Stomach smooth muscle (tissue), 2 donors: ENCODE measurements at regions not wholly inside any gene's neighbourhood (a gene's known extent, or its start where the extent isn't known, plus 50 kb on each side); places are given as distances from the start of the nearest gene placed in this dataset.

ENCODE experiments used
- H3K27ac ChIP-seq: one replicate; pipeline ENCODE4 v1.7.0; 2013; ENCODE audit warnings: mild to moderate bottlenecking, low read length, inconsistent platforms
- H3K27me3 ChIP-seq, 2 donors: one replicate each; pipeline ENCODE4 v1.7.0; 2013; ENCODE audit warnings: low read length in 2 of 2; ENCODE audit not compliant: insufficient read depth in 2 of 2, control insufficient read depth in 1 of 2
- H3K36me3 ChIP-seq, 2 donors: one replicate each; pipeline ENCODE4 v1.7.0; 2013; ENCODE audit warnings: low read length in 2 of 2; ENCODE audit not compliant: control insufficient read depth in 2 of 2, insufficient read depth in 2 of 2
- H3K4me1 ChIP-seq: one replicate; pipeline ENCODE4 v1.7.0; 2013; ENCODE audit warnings: low read length; ENCODE audit not compliant: control insufficient read depth, insufficient read depth
- H3K4me3 ChIP-seq, 2 donors: one replicate each; pipeline ENCODE4 v1.7.0; 2013; ENCODE audit warnings: low read length in 2 of 2
- H3K9ac ChIP-seq, 2 donors: one replicate each; pipeline ENCODE4 v1.7.0; 2013; ENCODE audit warnings: low read length in 2 of 2, mild to moderate bottlenecking in 1 of 2
- H3K9me3 ChIP-seq, 2 donors: one replicate each; pipeline ENCODE4 v1.7.0; 2013; ENCODE audit warnings: low read length in 2 of 2; ENCODE audit not compliant: control insufficient read depth in 2 of 2
- donor health status: healthy.
- donor health status: Pancreatic carcinoma.

DNA sequence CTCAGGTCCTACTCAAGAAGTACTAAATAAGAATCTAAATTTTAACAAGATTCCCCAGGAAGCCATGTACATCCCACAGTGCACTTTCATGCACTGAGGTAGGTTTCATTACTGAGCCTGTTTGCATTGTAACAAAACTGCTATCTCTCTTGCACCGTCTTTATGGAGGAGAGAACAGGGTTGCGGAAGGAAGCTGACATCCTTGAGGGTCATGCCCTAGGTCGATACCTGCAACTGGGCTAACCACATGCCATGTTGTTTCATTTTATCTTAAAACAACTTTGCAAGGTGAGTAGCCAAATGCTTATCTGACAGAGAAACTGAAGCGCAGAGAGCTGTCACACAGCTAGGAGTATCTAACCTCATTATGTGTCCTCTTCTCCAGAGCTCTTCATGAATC, 656.3 kb upstream of the TENM4 start:
- H3K27me3 ChIP-seq: no peaks in the 10 kb centered on the region
- H3K27ac ChIP-seq: no peak overlapping the region
- no peaks in the 10 kb centered on the region for H3K4me1 ChIP-seq
- H3K9me3 ChIP-seq: no peaks in the 10 kb centered on the region
- no peak overlapping the region for H3K9ac ChIP-seq
- no peak overlapping the region for H3K4me3 ChIP-seq
- no peaks in the 10 kb centered on the region for H3K36me3 ChIP-seq

DNA sequence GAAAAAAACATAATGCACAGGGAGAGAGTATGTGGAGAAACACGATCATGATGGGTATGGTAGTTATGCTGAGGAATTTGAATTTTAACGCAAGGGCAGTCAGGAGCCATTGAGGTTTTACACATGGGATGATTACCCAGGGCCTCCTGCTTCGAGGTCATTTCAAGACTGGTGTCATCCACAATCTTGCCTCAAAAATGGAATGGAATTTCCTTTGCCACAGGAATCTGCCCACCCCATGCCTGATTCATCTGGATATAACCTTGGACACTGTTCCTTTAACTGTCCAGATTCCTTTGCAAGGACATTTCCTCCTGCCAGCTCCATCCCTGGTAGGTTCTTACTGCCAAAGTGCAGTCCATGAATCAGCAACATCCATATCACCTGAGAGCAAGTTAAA, 655.9 kb upstream of the TENM4 start:
- Histone ChIP-seq H3K4me3 (no peak overlapping the region), H3K4me1 (no peaks in the 10 kb centered on the region), H3K9me3 (no peaks in the 10 kb centered on the region), H3K27me3 (no peaks in the 10 kb centered on the region), H3K9ac (no peak overlapping the region), H3K27ac (no peak overlapping the region), H3K36me3 (no peaks in the 10 kb centered on the region)

DNA sequence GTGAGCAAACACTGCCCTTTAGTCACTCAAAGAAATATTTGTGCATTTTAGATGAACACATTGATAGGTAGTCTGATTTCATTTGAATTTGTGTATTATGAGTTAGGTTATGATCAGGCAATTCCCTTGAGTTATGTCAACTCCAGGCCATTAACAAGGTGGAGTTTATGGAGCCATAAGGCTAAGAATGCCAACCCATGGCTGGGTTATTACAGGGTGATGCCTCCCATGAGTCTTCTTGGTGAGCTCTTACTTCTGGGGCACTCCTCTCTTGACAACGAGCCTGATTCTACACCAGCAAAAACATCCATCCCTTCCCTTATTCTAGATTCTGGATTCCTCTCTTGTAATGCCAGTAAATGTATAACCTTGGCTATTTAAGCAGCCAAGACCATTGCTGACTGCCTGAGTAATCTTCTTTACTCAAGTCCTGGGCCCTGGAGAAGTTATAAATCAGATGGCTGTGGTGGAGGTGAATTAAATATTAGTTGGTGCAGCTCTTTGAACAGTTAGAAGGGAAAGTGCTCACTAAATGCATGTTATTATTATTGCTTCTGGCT, 645.7 kb upstream of the TENM4 start:
- Histone ChIP-seq H3K27me3 (no peaks in the 10 kb centered on the region), H3K9ac (no peak overlapping the region), H3K4me1 (no peaks in the 10 kb centered on the region), H3K27ac (no peak overlapping the region), H3K9me3 (peaks cover 0 to 2% of the 10 kb centered on the region in 2 donors), H3K4me3 (no peak overlapping the region), H3K36me3 (no peaks in the 10 kb centered on the region)

DNA sequence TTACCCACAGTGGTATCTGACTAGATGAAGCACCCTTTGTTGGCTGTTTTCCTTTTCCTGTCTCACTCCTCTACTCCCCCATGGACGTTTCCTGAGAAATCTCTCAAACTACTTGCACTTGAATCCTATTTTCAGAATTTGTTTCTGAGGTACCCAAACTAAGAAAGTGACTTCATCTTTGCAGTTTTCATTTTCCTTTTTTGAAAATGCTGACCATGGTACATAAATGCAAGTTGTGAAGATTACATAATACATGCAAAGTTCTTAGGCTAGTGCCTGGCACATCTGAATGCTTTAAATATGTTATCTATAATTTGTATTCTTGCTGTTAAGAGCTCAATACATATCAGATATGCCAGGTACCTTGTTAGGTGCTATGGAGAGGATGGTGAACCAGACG, 644.7 kb upstream of the TENM4 start:
- Histone ChIP-seq H3K9me3 (peaks cover 0 to 2% of the 10 kb centered on the region in 2 donors), H3K4me1 (no peaks in the 10 kb centered on the region), H3K9ac (no peak overlapping the region), H3K27me3 (no peaks in the 10 kb centered on the region), H3K4me3 (no peak overlapping the region), H3K36me3 (no peaks in the 10 kb centered on the region), H3K27ac (no peak overlapping the region)

DNA sequence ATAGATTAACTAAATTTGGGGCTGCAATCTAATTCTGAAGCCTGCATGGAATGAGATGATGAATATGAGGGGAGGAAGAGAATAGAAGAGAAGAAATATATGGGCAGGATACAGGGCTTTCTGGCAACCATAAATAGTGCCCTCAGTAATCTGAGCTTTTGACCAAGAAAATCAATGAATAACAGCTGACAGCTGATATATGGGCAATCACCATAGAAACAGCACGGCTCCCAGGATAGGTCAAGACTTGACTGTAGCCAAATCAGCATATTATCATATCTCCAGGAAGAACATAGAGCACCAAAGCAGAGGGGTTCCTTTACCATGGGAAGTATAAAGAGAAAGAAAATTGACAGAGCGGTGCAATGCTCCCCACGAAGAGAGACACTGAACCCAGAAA, 643.8 kb upstream of the TENM4 start:
- no peaks in the 10 kb centered on the region for H3K4me1 ChIP-seq
- H3K4me3 ChIP-seq: no peak overlapping the region
- H3K27ac ChIP-seq: no peak overlapping the region
- H3K27me3 ChIP-seq: no peaks in the 10 kb centered on the region
- no peak overlapping the region for H3K9ac ChIP-seq
- H3K36me3 ChIP-seq: no peaks in the 10 kb centered on the region
- H3K9me3 ChIP-seq: peaks cover 0 to 2% of the 10 kb centered on the region in 2 donors

DNA sequence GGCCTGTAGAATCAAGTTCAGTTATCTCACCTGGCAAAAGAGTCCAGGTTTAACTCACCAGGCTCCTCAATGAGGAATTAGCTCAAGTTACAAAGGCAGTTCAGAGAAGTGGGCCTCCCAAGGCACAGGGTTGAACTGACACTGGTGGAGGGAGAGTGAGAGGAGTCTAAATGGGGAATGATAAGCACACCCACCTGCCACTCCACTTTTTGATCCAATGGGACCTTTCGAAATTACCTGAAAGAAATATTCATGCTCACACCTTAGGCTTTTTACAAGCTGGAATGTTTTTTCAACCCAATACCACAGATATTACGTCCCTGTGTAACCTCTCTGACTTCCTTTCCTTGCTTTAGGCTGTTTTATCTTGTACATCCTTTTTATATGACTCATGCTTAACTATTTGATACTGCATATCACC, 642.7 kb upstream of the TENM4 start:
- no peaks in the 10 kb centered on the region for H3K27me3 ChIP-seq

DNA sequence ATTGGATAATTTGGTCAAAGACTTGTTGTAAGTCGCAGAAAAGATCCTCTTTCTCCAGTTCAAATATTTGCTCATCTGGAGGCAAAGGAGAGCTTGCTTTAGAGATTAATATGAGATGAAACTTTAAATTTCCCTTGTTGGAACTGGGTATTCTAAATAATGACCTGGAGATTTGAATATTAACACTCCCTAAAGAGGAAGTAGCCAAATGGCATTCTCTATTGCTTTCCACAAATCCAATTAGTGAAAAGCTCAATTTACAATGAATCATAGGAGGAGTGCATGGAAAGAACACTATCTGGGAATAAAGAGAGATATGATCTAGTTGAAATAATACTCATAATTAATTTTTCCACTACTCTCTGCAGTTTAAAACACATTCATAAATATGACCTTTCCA, 641.6 kb upstream of the TENM4 start:
- Histone ChIP-seq H3K9me3 (peaks cover 0 to 2% of the 10 kb centered on the region in 2 donors), H3K36me3 (no peaks in the 10 kb centered on the region), H3K4me1 (no peaks in the 10 kb centered on the region), H3K9ac (no peak overlapping the region), H3K27ac (no peak overlapping the region), H3K27me3 (no peaks in the 10 kb centered on the region), H3K4me3 (no peak overlapping the region)

More for the DNA sequence above, 642.7 kb upstream of the TENM4 start:
- H3K36me3 ChIP-seq: no peaks in the 10 kb centered on the region
- no peak overlapping the region for H3K9ac ChIP-seq
- H3K9me3 ChIP-seq: peaks cover 0 to 2% of the 10 kb centered on the region in 2 donors
- no peak overlapping the region for H3K27ac ChIP-seq
- H3K4me3 ChIP-seq: no peak overlapping the region
- no peaks in the 10 kb centered on the region for H3K4me1 ChIP-seq

DNA sequence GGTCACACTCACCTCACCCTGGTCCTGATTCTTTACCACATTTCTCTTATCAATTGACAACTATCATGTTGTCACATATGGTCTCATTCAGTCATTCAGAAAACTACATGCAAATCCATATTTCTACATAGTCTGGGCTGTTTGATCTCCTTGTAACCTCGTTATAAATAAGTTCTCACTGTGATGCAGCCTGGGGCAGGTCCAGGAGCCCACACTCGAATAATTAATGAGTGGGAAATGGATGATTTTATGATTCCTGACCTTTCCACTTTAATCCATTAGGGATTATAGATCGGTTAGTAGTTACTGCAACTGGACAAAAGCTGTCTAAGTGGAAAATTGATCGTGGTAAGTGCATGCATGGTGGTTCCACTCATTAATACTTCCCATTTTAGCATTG, 636.3 kb upstream of the TENM4 start:
- Histone ChIP-seq H3K4me1 (no peaks in the 10 kb centered on the region), H3K9me3 (no peaks in the 10 kb centered on the region), H3K9ac (no peak overlapping the region), H3K36me3 (no peaks in the 10 kb centered on the region), H3K4me3 (no peak overlapping the region), H3K27me3 (no peaks in the 10 kb centered on the region), H3K27ac (no peak overlapping the region)

DNA sequence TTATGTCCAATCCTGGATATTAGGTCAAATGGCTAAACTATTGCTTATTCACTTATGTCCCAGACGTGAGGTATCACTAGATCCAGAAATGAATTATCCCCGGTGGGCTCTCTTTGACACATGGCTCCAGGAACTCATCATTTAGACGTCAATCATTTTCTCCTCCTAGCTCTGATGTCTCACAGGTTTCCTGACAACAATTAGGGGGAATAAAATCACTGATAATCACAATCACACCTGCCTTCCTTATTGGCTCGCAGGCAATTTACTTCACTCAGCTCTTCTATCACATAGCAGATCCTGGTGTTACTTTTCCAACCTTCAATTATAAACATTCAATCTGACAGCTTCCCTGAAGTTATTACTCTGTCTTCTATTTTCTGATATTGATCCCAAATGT, 634.0 kb upstream of the TENM4 start:
- no peak overlapping the region for H3K9ac ChIP-seq
- H3K4me1 ChIP-seq: no peaks in the 10 kb centered on the region
- no peaks in the 10 kb centered on the region for H3K9me3 ChIP-seq
- no peaks in the 10 kb centered on the region for H3K27me3 ChIP-seq
- H3K27ac ChIP-seq: no peak overlapping the region
- H3K4me3 ChIP-seq: no peak overlapping the region
- H3K36me3 ChIP-seq: no peaks in the 10 kb centered on the region

DNA sequence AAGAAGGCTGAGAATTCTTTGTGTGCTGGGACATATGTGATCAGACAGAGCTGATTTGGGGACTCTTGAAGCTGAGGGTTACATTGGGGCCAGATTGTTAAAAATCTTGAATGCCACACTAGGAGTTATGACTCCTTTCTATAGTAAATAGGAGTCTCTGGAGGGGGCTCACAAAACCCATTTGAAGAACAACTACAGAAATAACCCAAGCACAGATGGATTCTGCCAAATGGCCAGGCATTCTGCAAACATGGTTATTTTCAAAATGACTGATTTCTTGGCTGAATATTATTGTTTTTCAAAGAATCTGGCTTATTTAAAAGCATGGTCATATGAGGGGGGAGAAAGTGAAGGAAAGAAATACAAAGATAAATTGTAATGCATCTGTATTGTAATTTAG, 625.5 kb upstream of the TENM4 start:
- Histone ChIP-seq H3K27me3 (no peaks in the 10 kb centered on the region), H3K9me3 (peaks cover 0 to 2% of the 10 kb centered on the region in 2 donors), H3K4me1 (no peaks in the 10 kb centered on the region), H3K4me3 (no peak overlapping the region), H3K27ac (no peak overlapping the region), H3K9ac (no peak overlapping the region), H3K36me3 (no peaks in the 10 kb centered on the region)

DNA sequence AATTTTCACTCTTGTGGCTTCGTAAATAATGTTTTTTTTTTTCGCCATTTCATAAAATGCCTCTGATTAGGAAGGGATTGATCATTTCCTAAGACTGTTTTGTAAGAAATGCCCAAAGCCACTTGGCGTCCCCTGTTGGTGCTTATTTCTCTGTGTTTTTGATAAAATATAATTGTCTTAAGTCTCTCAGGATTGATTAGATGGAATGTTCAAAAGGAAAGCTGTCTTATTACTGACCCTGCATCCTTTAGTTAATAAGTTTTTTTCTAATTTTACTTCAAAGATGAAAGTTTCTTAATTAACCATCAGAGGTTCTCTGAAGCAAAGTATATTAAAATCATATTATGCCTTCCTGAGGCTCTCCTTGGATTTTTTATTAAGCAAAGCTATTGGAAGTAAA, 624.3 kb upstream of the TENM4 start:
- H3K9me3 ChIP-seq: peaks cover 0 to 2% of the 10 kb centered on the region in 2 donors
- no peak overlapping the region for H3K9ac ChIP-seq
- H3K36me3 ChIP-seq: no peaks in the 10 kb centered on the region
- H3K4me1 ChIP-seq: no peaks in the 10 kb centered on the region
- no peak overlapping the region for H3K4me3 ChIP-seq
- no peaks in the 10 kb centered on the region for H3K27me3 ChIP-seq
- no peak overlapping the region for H3K27ac ChIP-seq
